ENCODE measurements at regions not wholly inside any gene's neighbourhood (a gene's known extent, or its start where the extent isn't known, plus 50 kb on each side); places are given as distances from the start of the nearest gene placed in this dataset.

GRCh38 chr9:29199975-29200374 is 1626.7 kb upstream of the C9orf72 start:
- TF ChIP-seq EZH2 (IDR thresholded peaks at IDR 0.05; ENCODE audit: borderline replicate concordance, low read depth, low read length, severe bottlenecking) (no peak), POLR2A (IDR thresholded peaks at IDR 0.05; ENCODE audit: low read depth, low read length) (no peak), POLR2AphosphoS5 (IDR thresholded peaks at IDR 0.05; ENCODE audit: insufficient read depth, low read depth, low read length) (no peak), GATA2 (IDR thresholded peaks at IDR 0.05; ENCODE audit: insufficient read depth, insufficient read length, low read depth, low read length) (no peak), FOS (IDR thresholded peaks at IDR 0.05; ENCODE audit: borderline replicate concordance, insufficient read depth, low read length) (no peak), MAX (IDR thresholded peaks at IDR 0.05; ENCODE audit: insufficient read depth, insufficient read length) (no peak), MYC (IDR thresholded peaks at IDR 0.05; ENCODE audit: low read depth, low read length) (no peak)
- TF ChIP-seq, protein P1, sequence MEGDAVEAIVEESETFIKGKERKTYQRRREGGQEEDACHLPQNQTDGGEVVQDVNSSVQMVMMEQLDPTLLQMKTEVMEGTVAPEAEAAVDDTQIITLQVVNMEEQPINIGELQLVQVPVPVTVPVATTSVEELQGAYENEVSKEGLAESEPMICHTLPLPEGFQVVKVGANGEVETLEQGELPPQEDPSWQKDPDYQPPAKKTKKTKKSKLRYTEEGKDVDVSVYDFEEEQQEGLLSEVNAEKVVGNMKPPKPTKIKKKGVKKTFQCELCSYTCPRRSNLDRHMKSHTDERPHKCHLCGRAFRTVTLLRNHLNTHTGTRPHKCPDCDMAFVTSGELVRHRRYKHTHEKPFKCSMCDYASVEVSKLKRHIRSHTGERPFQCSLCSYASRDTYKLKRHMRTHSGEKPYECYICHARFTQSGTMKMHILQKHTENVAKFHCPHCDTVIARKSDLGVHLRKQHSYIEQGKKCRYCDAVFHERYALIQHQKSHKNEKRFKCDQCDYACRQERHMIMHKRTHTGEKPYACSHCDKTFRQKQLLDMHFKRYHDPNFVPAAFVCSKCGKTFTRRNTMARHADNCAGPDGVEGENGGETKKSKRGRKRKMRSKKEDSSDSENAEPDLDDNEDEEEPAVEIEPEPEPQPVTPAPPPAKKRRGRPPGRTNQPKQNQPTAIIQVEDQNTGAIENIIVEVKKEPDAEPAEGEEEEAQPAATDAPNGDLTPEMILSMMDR (IDR thresholded peaks at IDR 0.05; ENCODE audit: extremely low read depth in 1 of 2, insufficient read depth in 1 of 2, low read depth in 1 of 2, low read length in 2 of 2) = no peak
